Neuronal stem cell (in vitro differentiated cells): ENCODE measurements at regions not wholly inside any gene's neighbourhood (a gene's known extent, or its start where the extent isn't known, plus 50 kb on each side); places are given as distances from the start of the nearest gene placed in this dataset.

Experiments
- DNase-seq: peaks from one replicate; pipeline ENCODE4 v3.0.0-alpha.2; 2013; ENCODE audit warnings: low spot score
- H2AFZ ChIP-seq: one replicate; pipeline ENCODE4 v1.6.1; 2013; ENCODE audit warnings: mild to moderate bottlenecking, low read length, inconsistent platforms
- H2AK5ac ChIP-seq: 2 replicates; pipeline ENCODE4 v1.6.1; 2013; ENCODE audit warnings: low read depth, mild to moderate bottlenecking, inconsistent platforms, low read length, moderate library complexity, mixed read lengths
- H2BK120ac ChIP-seq: 2 replicates; pipeline ENCODE4 v1.6.1; 2013; ENCODE audit warnings: low read depth, mild to moderate bottlenecking, inconsistent platforms, low read length, moderate library complexity, mixed read lengths
- H2BK12ac ChIP-seq: one replicate; pipeline ENCODE4 v1.6.1; 2013; ENCODE audit warnings: low read length, inconsistent platforms
- H2BK15ac ChIP-seq: 2 replicates; pipeline ENCODE4 v1.6.1; 2013; ENCODE audit warnings: mild to moderate bottlenecking, low read length, inconsistent platforms, mixed read lengths
- H2BK5ac ChIP-seq: one replicate; pipeline ENCODE4 v1.6.1; 2013; ENCODE audit warnings: inconsistent platforms, mild to moderate bottlenecking, low read length, moderate library complexity
- H3K14ac ChIP-seq: one replicate; pipeline ENCODE4 v1.6.1; 2013; ENCODE audit warnings: low read length, inconsistent platforms
- H3K18ac ChIP-seq: 2 replicates; pipeline ENCODE4 v1.6.1; 2013; ENCODE audit warnings: low read length, inconsistent platforms
- H3K23ac ChIP-seq: 2 replicates; pipeline ENCODE4 v1.6.1; 2013; ENCODE audit warnings: low read depth, mild to moderate bottlenecking, mixed read lengths, low read length, inconsistent platforms; ENCODE audit not compliant: poor library complexity
- H3K27ac ChIP-seq: replicated peaks from 3 replicates; pipeline ENCODE4 v1.5.1; 2013; ENCODE audit warnings: low read length, inconsistent platforms
- H3K27me3 ChIP-seq, 3 experiments: 2 replicates each; pipeline ENCODE4 v1.6.1; 2013; ENCODE audit warnings: low read length in 3 of 3, mild to moderate bottlenecking in 2 of 3, inconsistent platforms in 1 of 3, low read depth in 1 of 3, mixed read lengths in 1 of 3, moderate library complexity in 1 of 3; ENCODE audit not compliant: control insufficient read depth in 3 of 3, insufficient read depth in 3 of 3
- H3K36me3 ChIP-seq, 2 donors: replicated peaks in 1 of 2; 2 replicates each; pipeline ENCODE4 v1.6.1; 2013; ENCODE audit warnings: low read length in 2 of 2; ENCODE audit not compliant: control insufficient read depth in 2 of 2, insufficient read depth in 2 of 2
- H3K4ac ChIP-seq: 2 replicates; pipeline ENCODE4 v1.6.1; 2013; ENCODE audit warnings: inconsistent platforms, mild to moderate bottlenecking, low read length, moderate library complexity
- H3K4me1 ChIP-seq, 2 donors: 1 replicate in 1 of 2; 2 replicates in 1 of 2; pipeline ENCODE4 v1.6.1; 2013; ENCODE audit warnings: low read length in 2 of 2, low read depth in 1 of 2; ENCODE audit not compliant: control insufficient read depth in 2 of 2, insufficient read depth in 1 of 2
- H3K4me2 ChIP-seq: one replicate; pipeline ENCODE4 v1.6.1; 2013; ENCODE audit warnings: mild to moderate bottlenecking, low read length, inconsistent platforms; ENCODE audit not compliant: insufficient read depth, poor library complexity, severe bottlenecking
- H3K4me3 ChIP-seq, 2 donors: 2 replicates each; pipeline ENCODE4 v1.5.1; 2013; ENCODE audit warnings: low read length in 2 of 2, mild to moderate bottlenecking in 2 of 2, inconsistent platforms in 1 of 2, moderate library complexity in 1 of 2
- H3K79me1 ChIP-seq: one replicate; pipeline ENCODE4 v1.6.1; 2013; ENCODE audit warnings: low read depth, mild to moderate bottlenecking, inconsistent platforms, low read length, moderate library complexity
- H3K9ac ChIP-seq: one replicate; pipeline ENCODE4 v1.6.1; 2013; ENCODE audit warnings: mild to moderate bottlenecking, low read depth, low read length, inconsistent platforms; ENCODE audit not compliant: poor library complexity
- H3K9me3 ChIP-seq, 2 donors: replicated peaks in 1 of 2; 2 replicates each; pipeline versions ENCODE3 to v1.6.1; 2013; ENCODE audit warnings: low read length in 2 of 2, mild to moderate bottlenecking in 2 of 2, inconsistent platforms in 1 of 2, low read depth in 1 of 2, mixed read lengths in 1 of 2, moderate library complexity in 1 of 2; ENCODE audit not compliant: control insufficient read depth in 2 of 2, insufficient read depth in 1 of 2
- H4K8ac ChIP-seq: one replicate; pipeline ENCODE4 v1.6.1; 2013; ENCODE audit warnings: low read depth, mild to moderate bottlenecking, inconsistent platforms, low read length, moderate library complexity
- H4K91ac ChIP-seq: one replicate; pipeline ENCODE4 v1.6.1; 2013; ENCODE audit warnings: low read length, low read depth, mild to moderate bottlenecking, inconsistent platforms; ENCODE audit not compliant: poor library complexity
- WGBS, 2 donors: extraction: QIAGEN DNeasy Blood & Tissue Kit; methylation state at CpG; one replicate each; pipeline ENCODE4 v1.1.7; 2013; ENCODE audit warnings: missing lambda C conversion rate in 2 of 2, mixed read lengths in 1 of 2; ENCODE audit not compliant: insufficient read length in 2 of 2, insufficient replicate concordance in 1 of 2; ENCODE audit errors: extremely low coverage in 2 of 2; 5-methylcytosine and 5-hydroxymethylcytosine counted together

GRCh38 chr2:57615855-57616556 lies 430.6 kb upstream of the VRK2 start:
- Histone ChIP-seq H3K18ac (no peak overlapping the region), H2BK15ac (no peak overlapping the region), H2BK120ac (no peak overlapping the region), H4K91ac (no peak overlapping the region), H3K14ac (no peak overlapping the region), H3K36me3 (no peaks in the 10 kb centered on the region), H3K27me3 (no peaks in the 10 kb centered on the region), H3K27ac (no peak overlapping the region), H3K4ac (no peak overlapping the region), H2BK5ac (no peak overlapping the region), H3K4me3 (no peak overlapping the region), H2AFZ (no peak overlapping the region), H3K4me2 (no peak overlapping the region), H3K23ac (no peak overlapping the region), H4K8ac (no peak overlapping the region), H2AK5ac (no peak overlapping the region), H3K9me3 (no peaks in the 10 kb centered on the region), H3K4me1 (no peaks in the 10 kb centered on the region), H3K9ac (no peak overlapping the region), H2BK12ac (no peak overlapping the region), H3K79me1 (no peaks in the 10 kb centered on the region)
- no peak for DNase-seq
- WGBS, 2 donors, result no CpG with 5 or more reads among the region's 1 CpG

- H3K4ac ChIP-seq, result no peak overlapping the region
- no peak for DNase-seq
- no peak overlapping the region for H4K91ac ChIP-seq
- H2BK12ac ChIP-seq, result no peak overlapping the region
- H2BK120ac ChIP-seq, result no peak overlapping the region
- no peaks in the 10 kb centered on the region for H3K36me3 ChIP-seq
- no CpG with 5 or more reads among the region's 3 CpGs for WGBS, 2 donors
- no peak overlapping the region for H3K23ac ChIP-seq
- no peak overlapping the region for H3K14ac ChIP-seq
- no peak overlapping the region for H3K18ac ChIP-seq
- H2AK5ac ChIP-seq, result no peak overlapping the region
- H3K4me2 ChIP-seq, result no peak overlapping the region
- H2BK15ac ChIP-seq, result no peak overlapping the region
- H3K4me3 ChIP-seq, result no peak overlapping the region
- no peaks in the 10 kb centered on the region for H3K79me1 ChIP-seq
- no peak overlapping the region for H2BK5ac ChIP-seq
- no peak overlapping the region for H4K8ac ChIP-seq
- no peak overlapping the region for H3K27ac ChIP-seq
- no peaks in the 10 kb centered on the region for H3K27me3 ChIP-seq
- peaks cover 0 to under 1% of the 10 kb centered on the region in 2 donors for H3K4me1 ChIP-seq
- no peak overlapping the region for H2AFZ ChIP-seq
- H3K9ac ChIP-seq, result no peak overlapping the region
- no peaks in the 10 kb centered on the region for H3K9me3 ChIP-seq
Observed at GRCh38 chr2:57617318-57617717, 429.3 kb upstream of the VRK2 start.

GRCh38 chr2:57621122-57621663 lies 425.4 kb upstream of the VRK2 start:
- no peak overlapping the region for H3K9ac ChIP-seq
- no peak overlapping the region for H3K4me2 ChIP-seq
- no peak for DNase-seq
- H3K27ac ChIP-seq, result no peak overlapping the region
- H3K18ac ChIP-seq, result no peak overlapping the region
- H3K4me1 ChIP-seq, result peaks cover 0 to 2% of the 10 kb centered on the region in 2 donors
- H2BK12ac ChIP-seq, result no peak overlapping the region
- H2AFZ ChIP-seq, result no peak overlapping the region
- H3K14ac ChIP-seq, result no peak overlapping the region
- no peak overlapping the region for H2AK5ac ChIP-seq
- H2BK120ac ChIP-seq, result no peak overlapping the region
- no peak overlapping the region for H2BK15ac ChIP-seq
- no peak overlapping the region for H4K91ac ChIP-seq
- H3K23ac ChIP-seq, result no peak overlapping the region
- no peaks in the 10 kb centered on the region for H3K79me1 ChIP-seq
- no CpG with 5 or more reads among the region's 2 CpGs for WGBS, 2 donors
- H2BK5ac ChIP-seq, result no peak overlapping the region
- H3K4ac ChIP-seq, result no peak overlapping the region
- no peaks in the 10 kb centered on the region for H3K9me3 ChIP-seq
- H3K4me3 ChIP-seq, result no peak overlapping the region
- no peak overlapping the region for H4K8ac ChIP-seq
- no peaks in the 10 kb centered on the region for H3K27me3 ChIP-seq
- H3K36me3 ChIP-seq, result no peaks in the 10 kb centered on the region

- Histone ChIP-seq H3K9me3 (no peaks in the 10 kb centered on the region), H4K91ac (no peak overlapping the region), H3K18ac (no peak overlapping the region), H4K8ac (no peak overlapping the region), H3K27me3 (no peaks in the 10 kb centered on the region), H3K27ac (no peak overlapping the region), H3K4me3 (no peak overlapping the region), H2BK5ac (no peak overlapping the region), H3K4me1 (peaks cover 0 to 2% of the 10 kb centered on the region in 2 donors), H3K36me3 (no peaks in the 10 kb centered on the region), H2AFZ (peak overlapping the region; percentile 46), H2BK15ac (no peak overlapping the region), H3K79me1 (no peaks in the 10 kb centered on the region), H3K4me2 (no peak overlapping the region), H3K14ac (no peak overlapping the region), H3K23ac (no peak overlapping the region), H2BK12ac (no peak overlapping the region), H2AK5ac (no peak overlapping the region), H3K9ac (no peak overlapping the region), H3K4ac (no peak overlapping the region), H2BK120ac (no peak overlapping the region)
- no CpG with 5 or more reads among the region's 1 CpG for WGBS, 2 donors
- no peak for DNase-seq
Observed at GRCh38 chr2:57622009-57622408, 424.6 kb upstream of the VRK2 start.
